ENCODE measurements at regions not wholly inside any gene's neighbourhood (a gene's known extent, or its start where the extent isn't known, plus 50 kb on each side); places are given as distances from the start of the nearest gene placed in this dataset. TPM values are rescaled to one million over a fixed set of nuclear protein-coding genes. Genes with fewer than 3 reads are reported as not detected.

DNA sequence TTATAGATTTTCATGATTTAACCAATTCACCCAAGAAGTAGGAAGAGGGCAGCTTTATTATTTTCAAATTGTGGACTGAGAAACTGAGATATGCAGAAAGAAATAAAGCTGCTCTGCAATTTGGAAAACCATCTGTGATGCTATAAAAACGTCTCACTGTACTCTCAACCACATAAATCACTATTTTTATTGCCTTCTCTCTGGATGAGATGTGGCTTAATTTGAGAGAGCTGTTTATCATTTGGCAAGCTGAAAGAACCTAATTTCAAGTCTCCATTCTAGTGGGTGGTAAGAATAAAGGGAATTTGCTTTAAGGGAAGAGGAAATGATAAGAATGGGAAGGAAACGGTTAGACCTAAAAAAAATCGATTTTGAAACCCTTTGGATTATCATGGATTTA, 49.9 kb upstream of the CYP1B1 start:
- DNase-seq (ENCODE audit: low spot score) = no peak
- Histone ChIP-seq H3K4me2 (no peak overlapping the region), H3K4me1 (ENCODE audit: insufficient read depth) (no peaks in the 10 kb centered on the region), H3K36me3 (replicated peaks; ENCODE audit: insufficient read depth, low read depth) (no peaks in the 10 kb centered on the region), H3K27me3 (no peaks in the 10 kb centered on the region), H3K9me3 (ENCODE audit: low read depth) (peaks cover 3% of the 10 kb centered on the region), H2AFZ (no peak overlapping the region), H3K9me2 (replicated peaks; ENCODE audit: insufficient read depth) (no peaks in the 10 kb centered on the region), H3K4me3 (no peak overlapping the region), H3K27ac (no peak overlapping the region), H3K79me2 (no peaks in the 10 kb centered on the region), H4K20me1 (ENCODE audit: insufficient read depth, poor library complexity, severe bottlenecking) (no peaks in the 10 kb centered on the region)
- 54% methylated on average over 3 of the region's 3 CpGs for WGBS (ENCODE audit: low lambda C conversion rate, missing lambda C conversion rate)
- no peak for TF ChIP-seq CTCF (IDR thresholded peaks at IDR 0.05; ENCODE audit: poor library complexity)
- no peak for TF ChIP-seq EZH2phosphoT487 (IDR thresholded peaks at IDR 0.05; ENCODE audit: low read depth, severe bottlenecking, unreplicated experiment)
- no peak for TF ChIP-seq EZH2 (IDR thresholded peaks at IDR 0.05; ENCODE audit: borderline replicate concordance)

Small RNA genes in the stretch of these regions (small RNA-seq; reads per million reads assigned to genes)
- not detected for gene AC009229.3
- not detected for gene RNU6-951P
